H9 (cell line): ENCODE measurements at regions not wholly inside any gene's neighbourhood (a gene's known extent, or its start where the extent isn't known, plus 50 kb on each side); places are given as distances from the start of the nearest gene placed in this dataset.

Experiments used
- DNase-seq: peaks from one replicate; pipeline ENCODE4 v3.0.0-alpha.2; 2017
- H2AFZ ChIP-seq: one replicate; pipeline ENCODE4 v1.6.1; 2013; ENCODE audit warnings: mild to moderate bottlenecking, low read length, control low read depth, moderate library complexity
- H2AK5ac ChIP-seq: 2 replicates; pipeline ENCODE4 v1.6.1; 2013; ENCODE audit warnings: low read length, control low read depth, mixed read lengths; ENCODE audit not compliant: insufficient read length
- H2BK120ac ChIP-seq: one replicate; pipeline ENCODE4 v1.6.1; 2013; ENCODE audit warnings: low read depth, mild to moderate bottlenecking, low read length, control low read depth, inconsistent platforms; ENCODE audit not compliant: poor library complexity, severe bottlenecking
- H2BK12ac ChIP-seq: 2 replicates; pipeline ENCODE4 v1.6.1; 2013; ENCODE audit warnings: low read length, control low read depth, mixed read lengths, low read depth; ENCODE audit not compliant: insufficient read length
- H2BK15ac ChIP-seq: 2 replicates; pipeline ENCODE4 v1.6.1; 2013; ENCODE audit warnings: low read depth, low read length, control low read depth
- H2BK20ac ChIP-seq: one replicate; pipeline ENCODE4 v1.6.1; 2013; ENCODE audit warnings: low read depth, mild to moderate bottlenecking, low read length, control low read depth, inconsistent platforms; ENCODE audit not compliant: poor library complexity, severe bottlenecking
- H2BK5ac ChIP-seq: 2 replicates; pipeline ENCODE4 v1.6.1; 2013; ENCODE audit warnings: low read length, control low read depth, mixed read lengths; ENCODE audit not compliant: insufficient read length
- H3K14ac ChIP-seq: 2 replicates; pipeline ENCODE4 v1.6.1; 2013; ENCODE audit warnings: low read length, control low read depth; ENCODE audit not compliant: insufficient read depth
- H3K18ac ChIP-seq: 2 replicates; pipeline ENCODE4 v1.6.1; 2013; ENCODE audit warnings: low read depth, mild to moderate bottlenecking, mixed read lengths, low read length, control low read depth; ENCODE audit not compliant: insufficient read length
- H3K23ac ChIP-seq: 2 replicates; pipeline ENCODE4 v1.6.1; 2013; ENCODE audit warnings: low read length, control low read depth, mixed read lengths, low read depth; ENCODE audit not compliant: insufficient read length
- H3K23me2 ChIP-seq: 2 replicates; pipeline ENCODE4 v1.6.1; 2013; ENCODE audit warnings: low read depth, mild to moderate bottlenecking, mixed read lengths, low read length, control low read depth; ENCODE audit not compliant: insufficient read length, poor library complexity, severe bottlenecking
- H3K27ac ChIP-seq: 2 replicates; pipeline ENCODE4 v1.5.1; 2013; ENCODE audit warnings: low read length, control low read depth, mixed read lengths, low read depth; ENCODE audit not compliant: insufficient read length
- H3K27me3 ChIP-seq: 2 replicates; pipeline ENCODE4 v1.6.1; 2013; ENCODE audit warnings: low read length, control low read depth, inconsistent platforms; ENCODE audit not compliant: insufficient read depth
- H3K4ac ChIP-seq: 2 replicates; pipeline ENCODE4 v1.6.1; 2013; ENCODE audit warnings: low read depth, mild to moderate bottlenecking, control low read depth, inconsistent platforms, low read length, moderate library complexity
- H3K4me1 ChIP-seq: 2 replicates; pipeline ENCODE4 v1.6.1; 2013; ENCODE audit warnings: low read length, control low read depth, inconsistent platforms; ENCODE audit not compliant: insufficient read depth
- H3K4me2 ChIP-seq: 2 replicates; pipeline ENCODE4 v1.6.1; 2013; ENCODE audit warnings: low read length, control low read depth, mixed read lengths; ENCODE audit not compliant: insufficient read length, insufficient read depth
- H3K56ac ChIP-seq: 2 replicates; pipeline ENCODE4 v1.6.1; 2013; ENCODE audit warnings: low read depth, mild to moderate bottlenecking, mixed read lengths, low read length, control low read depth; ENCODE audit not compliant: insufficient read length
- H3K79me1 ChIP-seq: 2 replicates; pipeline ENCODE4 v1.6.1; 2013; ENCODE audit warnings: low read depth, mild to moderate bottlenecking, moderate library complexity, low read length, control low read depth, inconsistent platforms; ENCODE audit not compliant: insufficient read depth, poor library complexity, severe bottlenecking
- H3K79me2 ChIP-seq: 2 replicates; pipeline ENCODE4 v1.6.1; 2013; ENCODE audit warnings: low read length, control low read depth, inconsistent platforms; ENCODE audit not compliant: insufficient read depth
- H3K9ac ChIP-seq: 2 replicates; pipeline ENCODE4 v1.6.1; 2013; ENCODE audit warnings: low read length, control low read depth, mixed read lengths; ENCODE audit not compliant: insufficient read length; ENCODE audit errors: extremely low read depth
- H3K9me3 ChIP-seq: one replicate; pipeline ENCODE4 v1.6.1; 2013; ENCODE audit warnings: low read depth, low read length, inconsistent platforms; ENCODE audit not compliant: control insufficient read depth
- H3T11ph ChIP-seq: one replicate; pipeline ENCODE4 v1.6.1; 2013; ENCODE audit warnings: mild to moderate bottlenecking, low read length, control low read depth, inconsistent platforms
- H4K20me1 ChIP-seq: one replicate; pipeline ENCODE4 v1.6.1; 2013; ENCODE audit not compliant: control insufficient read depth, insufficient read length, insufficient read depth
- H4K5ac ChIP-seq: 2 replicates; pipeline ENCODE4 v1.6.1; 2013; ENCODE audit warnings: low read depth, mild to moderate bottlenecking, mixed read lengths, low read length, control low read depth; ENCODE audit not compliant: insufficient read length
- H4K8ac ChIP-seq: replicated peaks from 2 replicates; pipeline ENCODE4 v1.6.1; 2013; ENCODE audit warnings: low read length, control low read depth, mixed read lengths, low read depth; ENCODE audit not compliant: insufficient read length
- H4K91ac ChIP-seq: 2 replicates; pipeline ENCODE4 v1.6.1; 2013; ENCODE audit warnings: low read depth, mild to moderate bottlenecking, moderate library complexity, mixed read lengths, low read length, control low read depth; ENCODE audit not compliant: insufficient read length
- H3K27ac Mint-ChIP-seq, 3 experiments: 2 replicates in 2 of 3; 3 replicates in 1 of 3; pipeline ENCODE4 v1.8.0; 2020 to 2021; ENCODE audit warnings: mixed read lengths in 3 of 3, mild to moderate bottlenecking in 1 of 3, moderate library complexity in 1 of 3
- H3K27me3 Mint-ChIP-seq: 2 replicates; pipeline ENCODE4 v1.8.0; 2021; ENCODE audit warnings: low read depth, mild to moderate bottlenecking, moderate library complexity, mixed read lengths
- H3K36me3 Mint-ChIP-seq, 3 experiments: 2 replicates in 2 of 3; 3 replicates in 1 of 3; pipeline ENCODE4 v1.8.0; 2020 to 2021; ENCODE audit warnings: low read depth in 3 of 3, mixed read lengths in 3 of 3; ENCODE audit not compliant: insufficient read depth in 1 of 3
- H3K4me1 Mint-ChIP-seq, 2 experiments: 2 replicates each; pipeline ENCODE4 v1.8.0; 2020; ENCODE audit warnings: mixed read lengths in 2 of 2
- H3K4me3 Mint-ChIP-seq, 2 experiments: 2 replicates in 1 of 2; 3 replicates in 1 of 2; pipeline ENCODE4 v1.8.0; 2020 to 2021; ENCODE audit warnings: mild to moderate bottlenecking in 2 of 2, mixed read lengths in 2 of 2, moderate library complexity in 1 of 2
- H3K9me3 Mint-ChIP-seq, 2 experiments: 2 replicates in 1 of 2; 3 replicates in 1 of 2; pipeline ENCODE4 v1.8.0; 2020; ENCODE audit warnings: mild to moderate bottlenecking in 2 of 2, mixed read lengths in 2 of 2, moderate library complexity in 1 of 2
- CTCF ChIP-seq: fragments of 200-600 bp; sonication (generic); conservative IDR thresholded peaks from 3 replicates; pipeline ENCODE4 v1.8.0; 2021; ENCODE audit warnings: antibody characterized with exemption, mild to moderate bottlenecking
- WGBS: extraction: QIAGEN DNeasy Blood & Tissue Kit; methylation state at CpG from one replicate; pipeline ENCODE4 v1.1.7; 2013; ENCODE audit warnings: missing lambda C conversion rate, low lambda C conversion rate, mixed read lengths; ENCODE audit not compliant: insufficient read length; ENCODE audit errors: extremely low coverage; 5-methylcytosine and 5-hydroxymethylcytosine counted together

GRCh38 chr17:6328279-6328678, 106.6 kb downstream of the AIPL1 start:
- Mint-ChIP-seq H3K27ac (no peak overlapping the region), H3K4me3 (no peak overlapping the region), H3K27me3 (peaks cover 15% of the 10 kb centered on the region)

More at GRCh38 chr17:6328279-6328678, 106.6 kb downstream of the AIPL1 start:
- no peak for DNase-seq
- H3K4me1 Mint-ChIP-seq = peaks cover 2 to 7% of the 10 kb centered on the region in 2 experiments; a peak in 2 of 4 replicates
- Histone ChIP-seq H2BK20ac (no peak overlapping the region), H3K4me1 (no peaks in the 10 kb centered on the region), H3T11ph (no peak overlapping the region), H3K23ac (no peak overlapping the region), H3K9ac (no peak overlapping the region), H2AFZ (no peak overlapping the region), H3K27ac (no peak overlapping the region), H2BK120ac (no peak overlapping the region), H3K79me2 (no peaks in the 10 kb centered on the region), H4K20me1 (no peaks in the 10 kb centered on the region), H3K4ac (no peak overlapping the region), H2BK12ac (no peak overlapping the region), H3K4me2 (no peak overlapping the region), H3K14ac (no peak overlapping the region), H2BK5ac (no peak overlapping the region), H4K91ac (no peak overlapping the region), H3K56ac (no peak overlapping the region), H3K79me1 (no peaks in the 10 kb centered on the region), H3K18ac (no peak overlapping the region), H4K8ac (no peak overlapping the region), H2BK15ac (no peak overlapping the region), H4K5ac (no peak overlapping the region), H3K23me2 (no peaks in the 10 kb centered on the region), H3K27me3 (no peaks in the 10 kb centered on the region), H3K9me3 (no peaks in the 10 kb centered on the region), H2AK5ac (no peak overlapping the region)
- no peak for TF ChIP-seq CTCF
- H3K9me3 Mint-ChIP-seq = no peaks in the 10 kb centered on the region; a peak in 1 of 5 replicates
- no peaks in the 10 kb centered on the region for H3K36me3 Mint-ChIP-seq
- WGBS = no CpG with 5 or more reads among the region's 4 CpGs
